Lower leg skin (tissue), 4 donors: ENCODE measurements at regions not wholly inside any gene's neighbourhood (a gene's known extent, or its start where the extent isn't known, plus 50 kb on each side); places are given as distances from the start of the nearest gene placed in this dataset.

Experiments used
- DNase-seq, 2 donors: peaks; one replicate each; pipeline ENCODE4 v3.0.0-alpha.2; 2019; ENCODE audit warnings: low spot score in 2 of 2
- H3K4me3 ChIP-seq: fragments of 200-600 bp; sonication (generic); 2 replicates; pipeline ENCODE4 v1.5.1; 2017; ENCODE audit warnings: mild to moderate bottlenecking, low read depth; ENCODE audit not compliant: poor library complexity, severe bottlenecking
- POLR2A ChIP-seq, 2 donors: fragments of 450-650 bp; IDR thresholded peaks; one replicate each; pipeline ENCODE4 v1.6.1; 2016 to 2017; ENCODE audit warnings: antibody characterized with exemption in 2 of 2, mild to moderate bottlenecking in 1 of 2, moderate library complexity in 1 of 2
- WGBS, 2 donors: methylation state at CpG; one replicate each; pipeline ENCODE4 v1.1.5; 2018; 5-methylcytosine and 5-hydroxymethylcytosine counted together
- intact Hi-C: fragments of 100-400 bp; cut with DNase I; formaldehyde crosslinking; loops from one replicate; pipeline ENCODE4 v1.15.0; 2023; ENCODE audit warnings: low total_unique reads
- TF ChIP-seq, protein P1 (sequence below), 3 donors: fragments of 450-650 bp; IDR thresholded peaks; one replicate each; pipeline ENCODE4 v1.5.1; 2016; ENCODE audit warnings: antibody characterized with exemption in 3 of 3, mild to moderate bottlenecking in 3 of 3, moderate library complexity in 2 of 3

DNA sequence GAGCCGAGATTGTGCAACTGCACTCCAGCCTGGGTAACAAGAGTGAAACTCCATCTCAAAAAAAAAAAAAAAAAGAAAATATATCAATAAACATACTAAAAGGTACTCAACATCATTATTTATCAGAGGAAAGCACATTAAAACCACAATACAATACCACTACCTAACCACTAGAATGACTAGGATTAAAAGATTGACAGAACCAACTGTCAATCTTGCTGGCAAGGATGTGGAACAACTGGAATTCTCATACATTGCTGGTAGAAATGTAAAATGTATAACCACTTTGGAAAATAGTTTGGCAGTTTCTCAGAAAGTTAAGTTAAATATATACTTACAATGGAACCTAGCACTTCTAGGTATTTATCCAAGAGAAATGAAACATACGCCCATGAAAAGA lies 88.6 kb downstream of the B3GNT2 start:
- intact Hi-C loops: no loop called here
- DNase-seq: no peak
- no peak for TF ChIP-seq POLR2A (IDR thresholded peaks at IDR 0.05)
- TF ChIP-seq, protein P1, sequence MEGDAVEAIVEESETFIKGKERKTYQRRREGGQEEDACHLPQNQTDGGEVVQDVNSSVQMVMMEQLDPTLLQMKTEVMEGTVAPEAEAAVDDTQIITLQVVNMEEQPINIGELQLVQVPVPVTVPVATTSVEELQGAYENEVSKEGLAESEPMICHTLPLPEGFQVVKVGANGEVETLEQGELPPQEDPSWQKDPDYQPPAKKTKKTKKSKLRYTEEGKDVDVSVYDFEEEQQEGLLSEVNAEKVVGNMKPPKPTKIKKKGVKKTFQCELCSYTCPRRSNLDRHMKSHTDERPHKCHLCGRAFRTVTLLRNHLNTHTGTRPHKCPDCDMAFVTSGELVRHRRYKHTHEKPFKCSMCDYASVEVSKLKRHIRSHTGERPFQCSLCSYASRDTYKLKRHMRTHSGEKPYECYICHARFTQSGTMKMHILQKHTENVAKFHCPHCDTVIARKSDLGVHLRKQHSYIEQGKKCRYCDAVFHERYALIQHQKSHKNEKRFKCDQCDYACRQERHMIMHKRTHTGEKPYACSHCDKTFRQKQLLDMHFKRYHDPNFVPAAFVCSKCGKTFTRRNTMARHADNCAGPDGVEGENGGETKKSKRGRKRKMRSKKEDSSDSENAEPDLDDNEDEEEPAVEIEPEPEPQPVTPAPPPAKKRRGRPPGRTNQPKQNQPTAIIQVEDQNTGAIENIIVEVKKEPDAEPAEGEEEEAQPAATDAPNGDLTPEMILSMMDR (IDR thresholded peaks at IDR 0.05): no peak
- 97 to 100% methylated on average over 2 of the region's 2 CpGs for WGBS, 2 donors
- H3K4me3 ChIP-seq: no peak overlapping the region

DNA sequence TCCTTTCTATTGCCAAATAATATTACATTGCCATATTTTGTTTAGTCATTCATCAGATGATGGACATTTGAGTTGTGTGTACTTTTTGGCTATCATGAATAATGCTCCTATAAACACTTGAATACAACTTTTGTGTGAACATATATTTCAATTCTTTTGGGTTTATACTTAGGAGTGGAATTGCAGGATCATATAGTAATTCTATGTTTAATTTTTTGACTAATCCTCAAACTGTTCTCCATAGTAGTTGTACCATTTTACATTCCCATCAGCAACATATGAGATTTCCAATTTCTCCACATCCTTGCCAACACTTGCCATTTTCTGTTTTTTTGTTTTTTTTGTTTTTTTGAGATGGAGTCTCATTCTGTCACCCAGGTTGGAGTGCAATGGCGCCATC lies 87.2 kb downstream of the B3GNT2 start:
- intact Hi-C loops: no loop called here
- WGBS, 2 donors: 95 to 100% methylated on average over 1 of the region's 1 CpG
- TF ChIP-seq, protein P1 (IDR thresholded peaks at IDR 0.05): no peak
- TF ChIP-seq POLR2A (IDR thresholded peaks at IDR 0.05): no peak
- DNase-seq: no peak
- H3K4me3 ChIP-seq: no peak overlapping the region

DNA sequence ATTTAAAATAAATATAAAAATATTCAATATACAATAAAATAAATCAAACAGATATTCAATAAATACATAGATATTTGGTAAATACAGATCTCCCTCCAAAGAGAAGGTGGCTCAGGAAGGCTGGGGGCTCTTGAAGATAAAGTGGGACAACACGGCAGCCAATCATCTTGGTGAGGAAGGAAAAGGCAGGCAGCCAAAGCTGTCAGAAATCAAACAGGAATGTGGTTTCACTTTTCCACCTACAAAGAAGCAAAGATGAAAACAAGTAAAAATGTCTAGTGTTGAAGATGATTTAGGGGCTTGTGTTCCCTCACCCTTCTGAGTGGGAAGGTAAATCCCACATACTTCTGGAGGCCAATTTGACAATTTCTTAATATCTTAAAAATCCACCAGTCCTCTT lies 85.7 kb downstream of the B3GNT2 start:
- WGBS, 2 donors: 19 to 27% methylated on average over 1 of the region's 1 CpG
- no peak overlapping the region for H3K4me3 ChIP-seq
- TF ChIP-seq, protein P1 (IDR thresholded peaks at IDR 0.05): no peak
- no peak for TF ChIP-seq POLR2A (IDR thresholded peaks at IDR 0.05)
- intact Hi-C loops: no loop called here
- DNase-seq: peak in 1 of 2 donors; percentile 15

DNA sequence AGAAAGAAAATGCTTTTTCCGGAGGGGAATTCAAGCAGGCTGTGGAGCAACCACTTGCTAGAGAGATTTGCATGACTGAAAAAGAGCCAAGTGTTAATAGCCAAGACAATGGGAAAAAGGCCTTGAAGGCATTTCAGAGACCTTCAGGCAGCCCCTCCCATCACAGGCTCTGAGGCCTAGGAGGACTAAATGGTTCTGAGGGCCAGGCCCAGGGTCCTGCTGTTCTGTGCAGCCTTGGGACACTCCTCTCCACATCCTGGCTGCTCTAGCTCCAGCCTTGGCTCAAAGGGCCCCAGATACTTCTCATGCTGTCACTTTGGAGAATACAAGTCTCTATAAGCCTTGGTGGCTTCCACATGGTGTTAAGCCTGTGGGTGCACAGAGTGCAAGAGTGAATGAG lies 81.8 kb downstream of the B3GNT2 start:
- peak in 1 of 2 donors; percentile 40 for DNase-seq
- 85 to 97% methylated on average over 1 of the region's 1 CpG for WGBS, 2 donors

More for the DNA sequence above, 81.8 kb downstream of the B3GNT2 start:
- intact Hi-C loops: no loop called here
- TF ChIP-seq, protein P1 (IDR thresholded peaks at IDR 0.05): no peak
- TF ChIP-seq POLR2A (IDR thresholded peaks at IDR 0.05): no peak
- no peak overlapping the region for H3K4me3 ChIP-seq
